ENCODE measurements at regions not wholly inside any gene's neighbourhood (a gene's known extent, or its start where the extent isn't known, plus 50 kb on each side); places are given as distances from the start of the nearest gene placed in this dataset.

- no peaks in the 10 kb centered on the region for H3K9me3 ChIP-seq (ENCODE audit: control insufficient read depth, insufficient read depth, low read depth, low read length)
- DNase-seq (ENCODE audit: low read depth in 2 of 2) = no peak
- H4K20me1 ChIP-seq (ENCODE audit: control insufficient read depth, extremely low read depth, insufficient read depth, low read length) = no peaks in the 10 kb centered on the region
- no peaks in the 10 kb centered on the region for H3K36me3 ChIP-seq (ENCODE audit: control insufficient read depth, insufficient read depth, low read length)
- no peak for TF ChIP-seq EZH2 (IDR thresholded peaks at IDR 0.05; ENCODE audit: low read length, missing control alignments)
- TF ChIP-seq, protein P1, sequence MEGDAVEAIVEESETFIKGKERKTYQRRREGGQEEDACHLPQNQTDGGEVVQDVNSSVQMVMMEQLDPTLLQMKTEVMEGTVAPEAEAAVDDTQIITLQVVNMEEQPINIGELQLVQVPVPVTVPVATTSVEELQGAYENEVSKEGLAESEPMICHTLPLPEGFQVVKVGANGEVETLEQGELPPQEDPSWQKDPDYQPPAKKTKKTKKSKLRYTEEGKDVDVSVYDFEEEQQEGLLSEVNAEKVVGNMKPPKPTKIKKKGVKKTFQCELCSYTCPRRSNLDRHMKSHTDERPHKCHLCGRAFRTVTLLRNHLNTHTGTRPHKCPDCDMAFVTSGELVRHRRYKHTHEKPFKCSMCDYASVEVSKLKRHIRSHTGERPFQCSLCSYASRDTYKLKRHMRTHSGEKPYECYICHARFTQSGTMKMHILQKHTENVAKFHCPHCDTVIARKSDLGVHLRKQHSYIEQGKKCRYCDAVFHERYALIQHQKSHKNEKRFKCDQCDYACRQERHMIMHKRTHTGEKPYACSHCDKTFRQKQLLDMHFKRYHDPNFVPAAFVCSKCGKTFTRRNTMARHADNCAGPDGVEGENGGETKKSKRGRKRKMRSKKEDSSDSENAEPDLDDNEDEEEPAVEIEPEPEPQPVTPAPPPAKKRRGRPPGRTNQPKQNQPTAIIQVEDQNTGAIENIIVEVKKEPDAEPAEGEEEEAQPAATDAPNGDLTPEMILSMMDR (conservative IDR thresholded peaks at IDR 0.05 in 1 of 2, IDR thresholded peaks at IDR 0.05 in 1 of 2; ENCODE audit: low read depth in 1 of 2, low read length in 2 of 2) = no peak
- H3K79me2 ChIP-seq (ENCODE audit: control insufficient read depth, insufficient read depth, low read length) = no peaks in the 10 kb centered on the region
- no peaks in the 10 kb centered on the region for H3K27me3 ChIP-seq (ENCODE audit: control insufficient read depth, insufficient read depth, low read length)
- no peak overlapping the region for H3K4me3 ChIP-seq (replicated peaks in 1 of 4; ENCODE audit: control extremely low read depth in 1 of 4, insufficient read depth in 1 of 4, low read depth in 3 of 4, low read length in 4 of 4)
- H3K27ac ChIP-seq (ENCODE audit: insufficient read depth, low read length) = no peak overlapping the region
- no peak overlapping the region for H3K4me2 ChIP-seq (ENCODE audit: extremely low read depth, insufficient read depth, low read length)
- no peak overlapping the region for H3K9ac ChIP-seq (ENCODE audit: insufficient read depth, low read length)
- no peaks in the 10 kb centered on the region for H3K4me1 ChIP-seq (ENCODE audit: control insufficient read depth, extremely low read depth, insufficient read depth, low read length)
- H2AFZ ChIP-seq (ENCODE audit: low read length) = no peak overlapping the region
Observed at GRCh38 chr22:44396021-44396726, 83.4 kb upstream of the SHISAL1 start.

- no peaks in the 10 kb centered on the region for H3K79me2 ChIP-seq (ENCODE audit: control insufficient read depth, insufficient read depth, low read length)
- TF ChIP-seq, protein P1 (conservative IDR thresholded peaks at IDR 0.05 in 1 of 2, IDR thresholded peaks at IDR 0.05 in 1 of 2; ENCODE audit: low read depth in 1 of 2, low read length in 2 of 2) = no peak
- no peak for TF ChIP-seq EZH2 (IDR thresholded peaks at IDR 0.05; ENCODE audit: low read length, missing control alignments)
- no peak overlapping the region for H3K9ac ChIP-seq (ENCODE audit: insufficient read depth, low read length)
- H3K27me3 ChIP-seq (ENCODE audit: control insufficient read depth, insufficient read depth, low read length) = no peaks in the 10 kb centered on the region
- H3K4me3 ChIP-seq (replicated peaks in 1 of 4; ENCODE audit: control extremely low read depth in 1 of 4, insufficient read depth in 1 of 4, low read depth in 3 of 4, low read length in 4 of 4) = no peak overlapping the region
- H3K36me3 ChIP-seq (ENCODE audit: control insufficient read depth, insufficient read depth, low read length) = no peaks in the 10 kb centered on the region
- no peaks in the 10 kb centered on the region for H4K20me1 ChIP-seq (ENCODE audit: control insufficient read depth, extremely low read depth, insufficient read depth, low read length)
- H2AFZ ChIP-seq (ENCODE audit: low read length) = no peak overlapping the region
- no peak overlapping the region for H3K4me2 ChIP-seq (ENCODE audit: extremely low read depth, insufficient read depth, low read length)
- no peaks in the 10 kb centered on the region for H3K4me1 ChIP-seq (ENCODE audit: control insufficient read depth, extremely low read depth, insufficient read depth, low read length)
- no peak overlapping the region for H3K27ac ChIP-seq (ENCODE audit: insufficient read depth, low read length)
- H3K9me3 ChIP-seq (ENCODE audit: control insufficient read depth, insufficient read depth, low read depth, low read length) = no peaks in the 10 kb centered on the region
- DNase-seq (ENCODE audit: low read depth in 2 of 2) = no peak
Observed at GRCh38 chr22:44395118-44396005, 82.6 kb upstream of the SHISAL1 start.

DNA sequence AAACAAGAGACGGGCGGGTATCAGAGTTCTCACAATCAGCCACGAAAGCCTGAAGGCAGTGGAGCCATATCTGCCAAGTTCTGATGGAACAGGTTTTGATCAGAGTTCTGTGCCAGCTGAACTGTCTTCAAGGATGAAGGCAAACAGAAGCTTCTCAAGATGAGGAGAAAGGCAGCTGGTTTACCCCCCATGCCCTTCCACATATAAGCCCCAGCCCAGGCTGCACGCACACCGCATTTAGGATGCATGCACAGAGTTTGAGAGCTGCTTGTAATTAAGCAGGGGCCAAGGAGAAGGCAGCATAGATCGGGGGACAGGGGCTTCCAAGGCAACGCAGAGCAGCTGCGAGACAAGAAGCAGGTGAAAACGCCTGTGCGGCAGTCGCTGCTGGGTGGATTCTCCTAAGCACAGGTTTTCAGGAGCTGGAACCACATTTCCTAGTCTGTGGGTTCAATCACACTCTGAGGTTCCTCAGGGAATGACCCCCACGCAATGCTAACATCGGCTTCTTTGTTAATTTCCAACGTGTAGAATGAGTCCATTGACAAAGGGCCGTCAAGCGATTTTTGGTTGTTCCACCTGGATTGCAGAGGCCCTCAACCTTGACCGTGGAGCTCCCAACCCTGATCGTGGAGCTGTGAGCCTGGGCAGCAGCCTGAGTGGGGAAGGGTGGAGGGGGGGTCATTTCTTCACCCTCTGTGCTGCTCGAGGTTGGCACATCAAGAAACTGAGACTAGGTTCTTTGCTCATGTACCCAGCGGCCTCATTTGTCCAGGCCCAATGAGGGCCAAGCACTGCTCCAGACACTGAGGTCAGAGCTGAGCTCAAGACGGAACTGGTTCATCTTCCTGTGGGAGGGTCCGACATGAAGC is 81.7 kb upstream of the SHISAL1 start:
- no peaks in the 10 kb centered on the region for H4K20me1 ChIP-seq (ENCODE audit: control insufficient read depth, extremely low read depth, insufficient read depth, low read length)
- no peaks in the 10 kb centered on the region for H3K4me1 ChIP-seq (ENCODE audit: control insufficient read depth, extremely low read depth, insufficient read depth, low read length)
- H3K4me3 ChIP-seq (replicated peaks in 1 of 4; ENCODE audit: control extremely low read depth in 1 of 4, insufficient read depth in 1 of 4, low read depth in 3 of 4, low read length in 4 of 4) = no peak overlapping the region
- H3K9me3 ChIP-seq (ENCODE audit: control insufficient read depth, insufficient read depth, low read depth, low read length) = no peaks in the 10 kb centered on the region
- no peak overlapping the region for H2AFZ ChIP-seq (ENCODE audit: low read length)
- TF ChIP-seq, protein P1 (conservative IDR thresholded peaks at IDR 0.05 in 1 of 2, IDR thresholded peaks at IDR 0.05 in 1 of 2; ENCODE audit: low read depth in 1 of 2, low read length in 2 of 2) = no peak
- TF ChIP-seq EZH2 (IDR thresholded peaks at IDR 0.05; ENCODE audit: low read length, missing control alignments) = no peak
- H3K4me2 ChIP-seq (ENCODE audit: extremely low read depth, insufficient read depth, low read length) = no peak overlapping the region
- no peaks in the 10 kb centered on the region for H3K79me2 ChIP-seq (ENCODE audit: control insufficient read depth, insufficient read depth, low read length)
- no peak for DNase-seq (ENCODE audit: low read depth in 2 of 2)
- H3K27me3 ChIP-seq (ENCODE audit: control insufficient read depth, insufficient read depth, low read length) = no peaks in the 10 kb centered on the region
- H3K36me3 ChIP-seq (ENCODE audit: control insufficient read depth, insufficient read depth, low read length) = no peaks in the 10 kb centered on the region
- no peak overlapping the region for H3K27ac ChIP-seq (ENCODE audit: insufficient read depth, low read length)
- H3K9ac ChIP-seq (ENCODE audit: insufficient read depth, low read length) = no peak overlapping the region
